ENCODE measurements at regions not wholly inside any gene's neighbourhood (a gene's known extent, or its start where the extent isn't known, plus 50 kb on each side); places are given as distances from the start of the nearest gene placed in this dataset.

DNA sequence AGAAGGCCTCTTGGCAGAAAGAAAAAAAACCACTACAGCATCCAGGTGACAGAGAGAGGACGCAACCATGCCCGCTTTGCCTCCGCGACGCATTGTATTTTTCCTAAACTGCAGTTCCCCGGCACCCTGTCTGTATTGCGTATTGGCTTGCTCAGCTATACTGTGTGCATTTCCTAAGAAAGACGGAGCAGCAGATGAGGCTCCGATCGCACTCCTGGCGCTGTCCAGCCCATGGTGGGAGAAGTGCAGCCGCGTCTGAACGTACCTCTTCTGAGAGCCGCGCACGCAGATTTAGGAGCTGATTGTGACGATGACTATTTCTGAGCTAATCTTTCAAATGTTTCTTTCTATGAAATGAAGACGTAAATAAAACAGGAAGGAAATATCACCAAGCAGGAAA lies 366.5 kb downstream of the IRX1 start:
- H3K4me1 ChIP-seq (ENCODE audit: control insufficient read depth, low read depth, low read length): no peaks in the 10 kb centered on the region
- no peaks in the 10 kb centered on the region for H3K9me3 ChIP-seq (ENCODE audit: control insufficient read depth, low read depth, low read length)
- no peak overlapping the region for H3K27ac ChIP-seq (ENCODE audit: low read length)
- H3K27me3 ChIP-seq (ENCODE audit: control insufficient read depth, insufficient read depth, low read length): no peaks in the 10 kb centered on the region
- no peak overlapping the region for H3K4me3 ChIP-seq (ENCODE audit: low read length)
- H3K9ac ChIP-seq (ENCODE audit: low read length): no peak overlapping the region
- H3K36me3 ChIP-seq (ENCODE audit: control insufficient read depth, low read depth, low read length): no peaks in the 10 kb centered on the region

DNA sequence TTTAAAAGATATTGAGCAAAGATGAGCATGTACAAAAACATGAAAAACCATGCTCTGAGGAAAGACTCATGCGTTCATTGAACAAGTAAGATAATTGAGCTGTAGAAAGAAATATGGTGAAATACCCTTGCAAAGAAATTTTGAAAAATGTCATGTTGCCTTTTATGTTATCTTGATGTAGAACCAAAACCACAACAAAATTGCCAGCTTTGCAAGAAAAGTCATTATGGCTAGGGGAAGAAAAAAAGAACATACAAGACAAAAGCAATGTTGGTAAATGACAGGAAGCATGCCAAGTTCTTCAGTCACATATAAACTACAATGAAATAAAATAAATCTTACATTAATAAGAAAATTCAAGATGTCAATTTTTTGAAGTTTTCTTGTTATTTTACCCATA lies 368.0 kb downstream of the IRX1 start:
- Histone ChIP-seq H3K27ac (ENCODE audit: low read length) (no peak overlapping the region), H3K9ac (ENCODE audit: low read length) (no peak overlapping the region), H3K4me1 (ENCODE audit: control insufficient read depth, low read depth, low read length) (no peaks in the 10 kb centered on the region), H3K9me3 (ENCODE audit: control insufficient read depth, low read depth, low read length) (no peaks in the 10 kb centered on the region), H3K36me3 (ENCODE audit: control insufficient read depth, low read depth, low read length) (no peaks in the 10 kb centered on the region), H3K4me3 (ENCODE audit: low read length) (no peak overlapping the region), H3K27me3 (ENCODE audit: control insufficient read depth, insufficient read depth, low read length) (no peaks in the 10 kb centered on the region)

DNA sequence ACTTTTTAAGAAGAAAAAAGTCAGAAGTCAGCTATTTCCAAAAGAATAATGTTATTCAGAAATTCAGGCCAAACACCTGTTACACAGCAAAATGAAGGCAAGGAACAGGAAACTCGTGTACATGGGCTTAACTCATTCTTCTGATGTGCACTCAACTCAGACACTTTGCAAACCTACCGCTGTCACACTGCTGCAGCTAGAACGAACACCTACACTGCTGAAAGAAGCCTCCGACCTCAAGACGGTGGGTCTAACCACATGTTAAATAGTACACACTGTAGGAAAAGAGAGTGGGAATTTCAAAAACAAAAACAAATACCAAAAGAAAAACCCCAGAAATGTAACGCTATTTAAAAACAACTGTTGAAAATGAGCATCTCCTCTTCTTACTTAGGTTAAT lies 384.5 kb downstream of the IRX1 start:
- no peaks in the 10 kb centered on the region for H3K4me1 ChIP-seq (ENCODE audit: control insufficient read depth, low read depth, low read length)
- no peak overlapping the region for H3K4me3 ChIP-seq (ENCODE audit: low read length)
- no peaks in the 10 kb centered on the region for H3K36me3 ChIP-seq (ENCODE audit: control insufficient read depth, low read depth, low read length)
- no peaks in the 10 kb centered on the region for H3K27me3 ChIP-seq (ENCODE audit: control insufficient read depth, insufficient read depth, low read length)
- H3K9ac ChIP-seq (ENCODE audit: low read length): no peak overlapping the region
- no peaks in the 10 kb centered on the region for H3K9me3 ChIP-seq (ENCODE audit: control insufficient read depth, low read depth, low read length)
- no peak overlapping the region for H3K27ac ChIP-seq (ENCODE audit: low read length)

DNA sequence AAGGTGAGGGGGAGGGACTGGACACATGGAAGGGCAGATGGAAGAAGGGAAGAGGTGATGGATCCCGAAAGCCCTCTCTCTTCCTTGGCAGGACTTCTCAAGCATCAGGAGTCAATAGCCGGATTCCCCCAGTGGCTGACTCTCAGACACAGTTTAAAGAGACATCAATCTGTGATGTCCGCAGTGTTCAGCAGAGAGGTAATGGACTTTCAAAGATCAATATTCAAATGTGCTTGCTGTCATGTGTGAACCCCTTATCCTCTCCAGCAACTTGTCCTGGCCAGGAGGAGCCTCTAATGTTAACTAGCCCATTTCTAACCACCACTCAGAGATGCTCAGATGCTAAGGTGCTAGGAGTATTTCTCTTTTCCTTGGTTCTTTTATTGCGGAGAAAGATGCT lies 392.2 kb downstream of the IRX1 start:
- H3K4me1 ChIP-seq (ENCODE audit: control insufficient read depth, low read depth, low read length): no peaks in the 10 kb centered on the region
- no peaks in the 10 kb centered on the region for H3K27me3 ChIP-seq (ENCODE audit: control insufficient read depth, insufficient read depth, low read length)
- no peak overlapping the region for H3K9ac ChIP-seq (ENCODE audit: low read length)

DNA sequence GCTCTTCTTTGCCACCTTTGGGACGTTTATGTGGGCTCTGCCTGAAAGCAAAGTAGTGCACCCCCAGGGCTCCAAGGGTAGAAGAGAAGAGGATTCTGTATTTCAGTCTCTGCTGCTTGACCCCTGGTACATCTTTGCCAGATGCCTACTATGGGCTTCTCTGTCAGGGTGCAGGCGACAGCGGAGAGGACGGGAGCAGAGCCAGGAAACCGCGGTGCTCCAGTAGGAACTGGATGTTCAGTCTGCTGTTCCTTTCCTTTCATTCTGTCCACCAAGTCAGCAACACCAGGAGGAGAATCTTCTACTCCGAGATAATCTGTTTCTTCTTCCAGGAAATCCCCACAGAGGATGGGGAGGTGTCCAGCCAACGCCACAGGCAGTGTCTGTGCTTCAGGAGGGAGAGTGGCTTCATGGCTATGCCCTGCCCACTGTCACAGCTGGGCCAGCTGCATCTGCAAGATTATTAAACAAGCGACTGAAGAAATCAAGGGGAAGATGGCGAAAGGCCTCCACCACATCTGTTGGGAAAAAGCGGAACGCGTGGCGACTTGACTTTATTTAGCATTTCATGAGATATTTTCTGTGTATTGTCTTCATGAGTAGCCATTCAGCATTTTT lies 398.3 kb downstream of the IRX1 start:
- Histone ChIP-seq H3K9ac (ENCODE audit: low read length) (no peak overlapping the region), H3K4me3 (ENCODE audit: low read length) (no peak overlapping the region), H3K9me3 (ENCODE audit: control insufficient read depth, low read depth, low read length) (no peaks in the 10 kb centered on the region), H3K27ac (ENCODE audit: low read length) (no peak overlapping the region), H3K36me3 (ENCODE audit: control insufficient read depth, low read depth, low read length) (no peaks in the 10 kb centered on the region), H3K4me1 (ENCODE audit: control insufficient read depth, low read depth, low read length) (no peaks in the 10 kb centered on the region), H3K27me3 (ENCODE audit: control insufficient read depth, insufficient read depth, low read length) (no peaks in the 10 kb centered on the region)

More for the DNA sequence above, 392.2 kb downstream of the IRX1 start:
- no peaks in the 10 kb centered on the region for H3K9me3 ChIP-seq (ENCODE audit: control insufficient read depth, low read depth, low read length)
- H3K27ac ChIP-seq (ENCODE audit: low read length): no peak overlapping the region
- no peak overlapping the region for H3K4me3 ChIP-seq (ENCODE audit: low read length)
- H3K36me3 ChIP-seq (ENCODE audit: control insufficient read depth, low read depth, low read length): no peaks in the 10 kb centered on the region

DNA sequence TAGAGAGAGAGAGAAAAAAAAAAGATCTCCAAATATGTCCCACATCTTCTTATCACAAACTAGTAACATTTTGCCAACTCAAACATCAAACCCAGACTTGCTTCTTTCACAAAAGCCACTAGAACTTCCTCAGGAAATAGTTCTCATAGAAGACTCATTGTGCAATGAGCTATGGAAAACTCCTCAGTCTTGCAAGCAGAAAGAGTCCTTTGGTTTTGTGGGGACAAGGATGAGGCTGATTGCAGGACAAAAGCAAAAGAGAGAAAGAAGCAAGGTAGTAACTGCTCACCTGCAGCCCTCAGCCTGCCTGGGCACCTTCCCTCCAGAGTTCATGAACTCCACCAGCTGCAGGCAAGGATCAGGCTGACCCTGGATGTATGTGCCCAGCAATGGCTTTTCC lies 399.0 kb downstream of the IRX1 start:
- Histone ChIP-seq H3K27ac (ENCODE audit: low read length) (no peak overlapping the region), H3K9ac (ENCODE audit: low read length) (no peak overlapping the region), H3K9me3 (ENCODE audit: control insufficient read depth, low read depth, low read length) (no peaks in the 10 kb centered on the region)

DNA sequence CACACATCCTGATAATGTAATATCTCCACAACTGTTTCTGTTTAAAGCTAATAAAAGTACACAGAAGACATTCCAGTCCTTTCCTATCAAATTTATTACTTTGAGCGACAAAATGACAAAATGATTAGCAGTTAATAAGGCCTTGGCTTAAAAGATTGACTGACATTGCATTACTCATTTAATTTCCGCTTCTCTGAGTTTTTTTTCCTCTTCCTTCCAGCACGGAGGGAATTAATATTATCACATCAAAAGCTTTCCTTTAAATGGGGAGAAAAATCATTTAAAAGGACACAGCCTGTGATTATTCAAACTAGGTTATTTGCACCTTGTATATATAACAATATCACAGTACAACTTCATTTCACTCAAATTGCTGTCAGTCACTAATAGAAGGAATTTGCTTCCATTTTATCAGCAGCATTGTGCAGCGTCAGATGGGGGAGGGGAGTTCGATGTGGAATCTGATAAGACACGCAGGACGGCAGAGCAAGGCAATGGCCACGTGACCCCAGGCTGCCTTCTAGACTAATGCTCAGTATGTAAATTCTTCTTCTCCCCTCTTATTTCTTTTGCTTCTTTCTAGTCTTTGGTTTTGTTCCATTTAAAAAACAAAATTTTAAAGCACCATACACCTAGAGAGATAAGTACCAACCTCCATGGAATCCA lies 400.5 kb downstream of the IRX1 start:
- Histone ChIP-seq H3K36me3 (ENCODE audit: control insufficient read depth, low read depth, low read length) (no peaks in the 10 kb centered on the region), H3K27ac (ENCODE audit: low read length) (no peak overlapping the region), H3K27me3 (ENCODE audit: control insufficient read depth, insufficient read depth, low read length) (no peaks in the 10 kb centered on the region), H3K4me1 (ENCODE audit: control insufficient read depth, low read depth, low read length) (no peaks in the 10 kb centered on the region), H3K4me3 (ENCODE audit: low read length) (no peak overlapping the region), H3K9ac (ENCODE audit: low read length) (no peak overlapping the region), H3K9me3 (ENCODE audit: control insufficient read depth, low read depth, low read length) (no peaks in the 10 kb centered on the region)

More for the DNA sequence above, 399.0 kb downstream of the IRX1 start:
- Histone ChIP-seq H3K36me3 (ENCODE audit: control insufficient read depth, low read depth, low read length) (no peaks in the 10 kb centered on the region), H3K4me1 (ENCODE audit: control insufficient read depth, low read depth, low read length) (no peaks in the 10 kb centered on the region), H3K27me3 (ENCODE audit: control insufficient read depth, insufficient read depth, low read length) (no peaks in the 10 kb centered on the region), H3K4me3 (ENCODE audit: low read length) (no peak overlapping the region)

DNA sequence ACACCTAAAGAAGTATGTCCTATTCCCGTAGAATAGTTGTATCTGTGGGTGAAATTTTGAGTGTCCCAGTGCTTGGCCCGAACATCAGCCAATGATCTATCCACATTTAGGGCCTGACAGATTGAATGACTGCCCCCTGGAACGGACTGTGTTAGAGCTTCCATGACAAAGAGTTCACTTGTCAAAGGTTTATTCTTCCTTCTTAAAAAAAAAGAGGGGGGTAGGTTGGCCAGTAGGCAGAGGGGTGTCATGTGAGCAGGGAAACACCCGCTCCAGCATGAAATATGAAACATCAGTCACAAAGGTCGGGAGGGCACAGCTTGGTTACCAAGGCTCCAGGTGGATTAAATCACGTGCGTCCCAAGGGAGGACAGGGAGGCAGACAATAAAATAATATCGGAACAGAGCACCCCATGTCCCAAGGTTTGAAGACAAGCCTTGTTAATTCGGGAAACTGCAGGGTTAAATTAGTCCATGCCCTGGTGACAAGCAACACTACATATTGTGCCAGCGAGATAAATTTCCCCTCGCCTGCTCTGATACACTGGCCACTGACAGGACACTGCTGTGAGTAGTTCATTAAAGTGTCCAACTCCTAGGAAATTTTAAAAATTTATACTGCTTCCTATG lies 401.2 kb downstream of the IRX1 start:
- Histone ChIP-seq H3K36me3 (ENCODE audit: control insufficient read depth, low read depth, low read length) (no peaks in the 10 kb centered on the region), H3K4me3 (ENCODE audit: low read length) (no peak overlapping the region), H3K27ac (ENCODE audit: low read length) (no peak overlapping the region), H3K9me3 (ENCODE audit: control insufficient read depth, low read depth, low read length) (no peaks in the 10 kb centered on the region), H3K27me3 (ENCODE audit: control insufficient read depth, insufficient read depth, low read length) (no peaks in the 10 kb centered on the region), H3K9ac (ENCODE audit: low read length) (no peak overlapping the region), H3K4me1 (ENCODE audit: control insufficient read depth, low read depth, low read length) (no peaks in the 10 kb centered on the region)

DNA sequence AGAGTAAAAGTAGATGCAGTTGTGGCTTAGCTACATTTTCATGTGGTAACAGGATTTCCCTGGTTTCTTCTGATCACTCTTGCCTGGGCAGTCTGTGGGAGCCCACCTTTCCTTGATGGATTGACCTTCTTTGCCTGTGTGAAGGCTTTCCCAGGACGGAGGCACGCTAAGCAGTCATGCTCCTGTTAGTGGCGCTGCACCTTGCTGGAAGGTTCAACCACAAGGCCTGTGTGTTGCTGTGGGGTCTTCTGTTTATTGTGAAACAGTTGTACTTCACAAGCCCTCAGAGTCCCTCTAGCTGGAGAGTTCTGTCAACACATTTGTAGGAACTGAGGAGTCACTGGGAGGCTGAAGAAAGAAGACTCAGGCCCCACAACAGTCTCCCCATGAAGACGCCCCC lies 402.0 kb downstream of the IRX1 start:
- Histone ChIP-seq H3K27ac (ENCODE audit: low read length) (no peak overlapping the region), H3K27me3 (ENCODE audit: control insufficient read depth, insufficient read depth, low read length) (no peaks in the 10 kb centered on the region), H3K4me3 (ENCODE audit: low read length) (no peak overlapping the region), H3K9me3 (ENCODE audit: control insufficient read depth, low read depth, low read length) (no peaks in the 10 kb centered on the region), H3K9ac (ENCODE audit: low read length) (no peak overlapping the region), H3K4me1 (ENCODE audit: control insufficient read depth, low read depth, low read length) (no peaks in the 10 kb centered on the region), H3K36me3 (ENCODE audit: control insufficient read depth, low read depth, low read length) (no peaks in the 10 kb centered on the region)

DNA sequence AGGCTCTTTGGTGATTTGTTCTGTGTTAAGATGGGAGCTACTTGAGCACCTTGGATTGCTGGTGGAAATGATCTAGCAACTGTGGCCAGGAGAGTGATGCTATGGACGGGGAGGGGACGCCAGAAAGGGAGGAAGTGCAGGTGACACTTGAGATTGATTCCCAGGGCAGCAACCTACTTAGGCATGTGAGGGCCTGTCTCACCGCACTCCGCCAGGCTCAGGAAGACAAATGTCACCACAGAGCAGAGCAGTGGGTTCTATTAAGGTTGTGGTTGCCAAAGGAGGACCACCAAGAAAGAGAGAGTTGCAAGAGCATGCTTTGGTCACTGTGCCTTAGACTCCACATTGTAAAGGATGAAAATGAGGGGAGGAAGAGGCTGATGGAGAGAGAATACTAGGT lies 404.3 kb downstream of the IRX1 start:
- Histone ChIP-seq H3K4me1 (ENCODE audit: control insufficient read depth, low read depth, low read length) (no peaks in the 10 kb centered on the region), H3K27ac (ENCODE audit: low read length) (no peak overlapping the region), H3K9ac (ENCODE audit: low read length) (no peak overlapping the region), H3K36me3 (ENCODE audit: control insufficient read depth, low read depth, low read length) (no peaks in the 10 kb centered on the region), H3K4me3 (ENCODE audit: low read length) (no peak overlapping the region), H3K27me3 (ENCODE audit: control insufficient read depth, insufficient read depth, low read length) (no peaks in the 10 kb centered on the region), H3K9me3 (ENCODE audit: control insufficient read depth, low read depth, low read length) (no peaks in the 10 kb centered on the region)

DNA sequence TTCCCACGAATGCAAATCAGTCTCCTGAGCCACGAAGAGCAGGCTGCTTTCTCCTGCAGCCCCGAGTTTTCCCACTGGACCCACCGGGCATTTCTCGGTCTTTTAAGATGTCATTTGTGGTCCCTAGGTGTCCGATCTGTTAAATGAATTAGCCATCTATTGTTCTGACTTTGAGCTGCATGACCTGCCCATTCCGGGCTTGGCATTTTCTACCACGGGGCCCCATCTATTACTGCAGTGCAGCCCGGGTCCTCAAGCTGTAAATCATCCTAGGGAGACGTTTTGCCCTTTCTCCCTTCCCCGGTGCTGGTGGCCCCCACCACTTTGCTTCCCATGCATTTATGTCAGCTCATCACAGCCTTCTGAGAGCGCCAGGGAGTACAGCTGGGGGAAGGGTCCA lies 405.4 kb downstream of the IRX1 start:
- H3K9ac ChIP-seq (ENCODE audit: low read length): no peak overlapping the region
- H3K4me3 ChIP-seq (ENCODE audit: low read length): no peak overlapping the region
- no peaks in the 10 kb centered on the region for H3K9me3 ChIP-seq (ENCODE audit: control insufficient read depth, low read depth, low read length)
- H3K36me3 ChIP-seq (ENCODE audit: control insufficient read depth, low read depth, low read length): no peaks in the 10 kb centered on the region
- no peaks in the 10 kb centered on the region for H3K4me1 ChIP-seq (ENCODE audit: control insufficient read depth, low read depth, low read length)
- H3K27me3 ChIP-seq (ENCODE audit: control insufficient read depth, insufficient read depth, low read length): no peaks in the 10 kb centered on the region
- H3K27ac ChIP-seq (ENCODE audit: low read length): no peak overlapping the region
